SK-N-SH treated with all-trans-retinoic acid at 6 μM for 48 hours (cell line): ENCODE measurements at regions not wholly inside any gene's neighbourhood (a gene's known extent, or its start where the extent isn't known, plus 50 kb on each side); places are given as distances from the start of the nearest gene placed in this dataset.

Experiments used
- ATAC-seq: fragments of 200-7000 bp; cut with Tn5 transposase; 3 replicates; pipeline ENCODE4 v1.9.1; 2020; ENCODE audit warnings: mild to moderate bottlenecking, moderate library complexity
- ARNTL ChIP-seq: fragments of 450-650 bp; formaldehyde crosslinking; IDR thresholded peaks from 2 replicates; pipeline ENCODE4 v1.5.0; 2020; ENCODE audit warnings: low read depth, mild to moderate bottlenecking, moderate library complexity, borderline replicate concordance
- BACH2 ChIP-seq: fragments of 250-450 bp; sonication (Bioruptor Pico); IDR thresholded peaks from 2 replicates; pipeline ENCODE4 v1.9.0; 2021; ENCODE audit warnings: mild to moderate bottlenecking, borderline replicate concordance
- CSDC2 ChIP-seq: fragments of 250-450 bp; sonication (Bioruptor Pico); IDR thresholded peaks from 2 replicates; pipeline ENCODE4 v1.5.0; 2020; ENCODE audit warnings: mild to moderate bottlenecking, moderate library complexity
- CSRNP3 ChIP-seq: fragments of 250-450 bp; sonication (Bioruptor Pico); IDR thresholded peaks from 2 replicates; pipeline ENCODE4 v1.5.1; 2021; ENCODE audit warnings: mild to moderate bottlenecking, moderate library complexity
- ESRRG ChIP-seq: fragments of 250-450 bp; sonication (Bioruptor Pico); IDR thresholded peaks from 2 replicates; pipeline ENCODE4 v1.6.1; 2021; ENCODE audit warnings: mild to moderate bottlenecking
- ISL1 ChIP-seq: fragments of 250-450 bp; sonication (Bioruptor Pico); IDR thresholded peaks from 2 replicates; pipeline ENCODE4 v2.1.2; 2022; ENCODE audit warnings: mild to moderate bottlenecking, moderate library complexity
- RARB ChIP-seq: fragments of 250-450 bp; sonication (Bioruptor Pico); IDR thresholded peaks from 2 replicates; pipeline ENCODE4 v1.8.0; 2021; ENCODE audit warnings: mild to moderate bottlenecking, moderate library complexity
- TOX ChIP-seq: fragments of 250-450 bp; sonication (Bioruptor Pico); IDR thresholded peaks from 2 replicates; pipeline ENCODE4 v1.8.0; 2021; ENCODE audit warnings: mild to moderate bottlenecking, moderate library complexity, borderline replicate concordance
- TSHZ2 ChIP-seq: fragments of 250-450 bp; sonication (Bioruptor Pico); IDR thresholded peaks from 2 replicates; pipeline ENCODE4 v1.5.0; 2020; ENCODE audit warnings: mild to moderate bottlenecking, moderate library complexity
- ZC3H10 ChIP-seq: fragments of 250-450 bp; sonication (Bioruptor Pico); IDR thresholded peaks from 2 replicates; pipeline ENCODE4 v1.5.1; 2021; ENCODE audit warnings: mild to moderate bottlenecking, moderate library complexity
- ZFP3 ChIP-seq: fragments of 250-450 bp; sonication (Bioruptor Pico); IDR thresholded peaks from 2 replicates; pipeline ENCODE4 v1.5.0; 2020; ENCODE audit warnings: mild to moderate bottlenecking, moderate library complexity
- ZFP30 ChIP-seq: fragments of 450-650 bp; formaldehyde crosslinking; IDR thresholded peaks from 2 replicates; pipeline ENCODE4 v1.5.0; 2022; ENCODE audit warnings: mild to moderate bottlenecking, moderate library complexity
- ZNF565 ChIP-seq: fragments of 450-650 bp; formaldehyde crosslinking; conservative IDR thresholded peaks from 2 replicates; pipeline ENCODE4 v1.5.0; 2020; ENCODE audit warnings: low read depth, mild to moderate bottlenecking, moderate library complexity
- ZNF8 ChIP-seq: fragments of 450-650 bp; formaldehyde crosslinking; IDR thresholded peaks from 2 replicates; pipeline ENCODE4 v1.5.0; 2020; ENCODE audit warnings: mild to moderate bottlenecking, moderate library complexity
- TF ChIP-seq, protein P1 (sequence below): fragments of 250-450 bp; sonication (Bioruptor Pico); IDR thresholded peaks from 2 replicates; pipeline ENCODE4 v1.8.0; 2021; ENCODE audit warnings: low read depth, mild to moderate bottlenecking, moderate library complexity, borderline replicate concordance
- TF ChIP-seq, protein P2 (sequence below): fragments of 250-450 bp; sonication (Bioruptor Pico); IDR thresholded peaks from 2 replicates; pipeline ENCODE4 v1.8.0; 2020; ENCODE audit warnings: mild to moderate bottlenecking, moderate library complexity, borderline replicate concordance

DNA sequence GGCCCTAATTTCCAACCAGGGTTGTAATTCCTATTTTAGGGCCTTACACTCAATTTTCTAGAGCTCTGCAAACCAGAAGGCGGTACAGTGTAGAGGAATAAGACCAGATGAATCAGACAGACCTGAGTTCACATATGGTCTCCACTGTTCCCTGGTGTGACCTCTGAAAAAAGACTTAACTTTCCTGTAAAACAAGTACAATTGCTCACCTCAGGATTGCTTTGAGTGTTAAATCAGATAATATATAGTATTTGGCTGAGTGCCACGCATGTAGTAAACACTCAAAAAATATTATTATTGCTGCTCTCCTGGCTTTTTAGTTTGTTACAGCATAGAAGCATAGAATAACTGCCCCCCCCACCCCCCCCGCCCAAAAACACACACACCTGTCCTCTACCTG lies 51.0 kb upstream of the STT3B start:
- TF ChIP-seq ZNF565 (CRISPR knock-in tag) (no peak), CSDC2 (CRISPR knock-in tag) (no peak), ISL1 (no peak), TSHZ2 (CRISPR knock-in tag) (no peak), CSRNP3 (CRISPR knock-in tag) (no peak), ARNTL (CRISPR knock-in tag) (no peak), RARB (no peak), ZC3H10 (CRISPR knock-in tag) (no peak), ZFP3 (no peak), ZNF8 (CRISPR knock-in tag) (no peak), TOX (CRISPR knock-in tag) (no peak), ESRRG (CRISPR knock-in tag) (no peak)
- TF ChIP-seq, protein P1, sequence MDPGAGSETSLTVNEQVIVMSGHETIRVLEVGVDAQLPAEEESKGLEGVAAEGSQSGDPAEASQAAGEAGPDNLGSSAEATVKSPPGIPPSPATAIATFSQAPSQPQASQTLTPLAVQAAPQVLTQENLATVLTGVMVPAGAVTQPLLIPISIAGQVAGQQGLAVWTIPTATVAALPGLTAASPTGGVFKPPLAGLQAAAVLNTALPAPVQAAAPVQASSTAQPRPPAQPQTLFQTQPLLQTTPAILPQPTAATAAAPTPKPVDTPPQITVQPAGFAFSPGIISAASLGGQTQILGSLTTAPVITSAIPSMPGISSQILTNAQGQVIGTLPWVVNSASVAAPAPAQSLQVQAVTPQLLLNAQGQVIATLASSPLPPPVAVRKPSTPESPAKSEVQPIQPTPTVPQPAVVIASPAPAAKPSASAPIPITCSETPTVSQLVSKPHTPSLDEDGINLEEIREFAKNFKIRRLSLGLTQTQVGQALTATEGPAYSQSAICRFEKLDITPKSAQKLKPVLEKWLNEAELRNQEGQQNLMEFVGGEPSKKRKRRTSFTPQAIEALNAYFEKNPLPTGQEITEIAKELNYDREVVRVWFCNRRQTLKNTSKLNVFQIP (CRISPR knock-in tag) = no peak
- ATAC-seq = no peak

DNA sequence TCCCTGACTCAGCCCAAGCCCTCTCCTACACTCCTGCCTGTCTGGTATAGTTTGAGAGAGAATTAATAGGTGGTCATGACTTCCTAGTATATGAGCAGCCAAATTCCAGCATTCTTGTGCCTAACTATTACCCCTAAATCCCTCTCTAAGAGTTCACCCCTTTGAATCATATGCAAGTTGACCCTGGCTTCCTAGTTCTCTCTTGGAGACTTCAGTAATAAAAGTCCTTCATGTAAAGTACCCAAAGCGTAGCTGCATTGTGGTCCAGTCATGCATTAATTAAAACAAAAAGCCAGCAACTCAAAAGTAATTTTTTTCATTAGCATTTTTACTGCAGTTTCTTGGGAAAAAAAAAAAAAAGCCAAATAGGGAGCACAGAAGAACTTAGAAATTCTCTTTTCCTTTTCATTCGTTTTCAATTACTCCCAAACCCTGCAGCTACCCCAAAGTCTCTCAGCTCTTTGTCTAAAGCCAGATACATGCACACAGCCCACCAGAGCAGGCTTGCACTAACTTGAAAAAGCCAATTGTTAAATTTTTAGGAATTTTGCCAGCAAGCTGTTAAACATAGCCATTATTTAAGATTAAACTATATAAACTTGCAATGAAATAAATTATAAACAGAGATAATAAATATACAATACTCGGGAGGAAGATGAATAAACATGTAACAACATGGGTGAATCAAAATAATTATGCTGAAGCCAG lies 50.1 kb upstream of the STT3B start:
- ATAC-seq = no peak
- TF ChIP-seq ZFP30 (CRISPR knock-in tag) (no peak), ZFP3 (no peak), ISL1 (no peak), CSRNP3 (CRISPR knock-in tag) (no peak), CSDC2 (CRISPR knock-in tag) (no peak), ARNTL (CRISPR knock-in tag) (no peak), BACH2 (CRISPR knock-in tag) (no peak), ZC3H10 (CRISPR knock-in tag) (no peak), TSHZ2 (CRISPR knock-in tag) (no peak)
- TF ChIP-seq, protein P2, sequence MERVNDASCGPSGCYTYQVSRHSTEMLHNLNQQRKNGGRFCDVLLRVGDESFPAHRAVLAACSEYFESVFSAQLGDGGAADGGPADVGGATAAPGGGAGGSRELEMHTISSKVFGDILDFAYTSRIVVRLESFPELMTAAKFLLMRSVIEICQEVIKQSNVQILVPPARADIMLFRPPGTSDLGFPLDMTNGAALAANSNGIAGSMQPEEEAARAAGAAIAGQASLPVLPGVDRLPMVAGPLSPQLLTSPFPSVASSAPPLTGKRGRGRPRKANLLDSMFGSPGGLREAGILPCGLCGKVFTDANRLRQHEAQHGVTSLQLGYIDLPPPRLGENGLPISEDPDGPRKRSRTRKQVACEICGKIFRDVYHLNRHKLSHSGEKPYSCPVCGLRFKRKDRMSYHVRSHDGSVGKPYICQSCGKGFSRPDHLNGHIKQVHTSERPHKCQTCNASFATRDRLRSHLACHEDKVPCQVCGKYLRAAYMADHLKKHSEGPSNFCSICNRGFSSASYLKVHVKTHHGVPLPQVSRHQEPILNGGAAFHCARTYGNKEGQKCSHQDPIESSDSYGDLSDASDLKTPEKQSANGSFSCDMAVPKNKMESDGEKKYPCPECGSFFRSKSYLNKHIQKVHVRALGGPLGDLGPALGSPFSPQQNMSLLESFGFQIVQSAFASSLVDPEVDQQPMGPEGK (CRISPR knock-in tag) = no peak
